HG02763 (cell line): ENCODE measurements at regions not wholly inside any gene's neighbourhood (a gene's known extent, or its start where the extent isn't known, plus 50 kb on each side); places are given as distances from the start of the nearest gene placed in this dataset.
"Not testable (repeated sequence)": the region's sequence is repeated elsewhere in the genome, so short reads cannot be mapped to it uniquely, and the experiment has no call there.

Experiments used
- ATAC-seq: cut with Tn5 transposase; IDR thresholded peaks from one replicate; pipeline ENCODE4 v1.9.1; 2021; ENCODE audit warnings: mild to moderate bottlenecking, moderate library complexity; ENCODE audit not compliant: unreplicated experiment

GRCh38 chr18:59038295-59039039, 101.2 kb upstream of the SEC11C start:
- ATAC-seq, result no peak

- ATAC-seq, result not testable (repeated sequence)
Observed at GRCh38 chr18:59039040-59039320, 100.7 kb upstream of the SEC11C start.

DNA sequence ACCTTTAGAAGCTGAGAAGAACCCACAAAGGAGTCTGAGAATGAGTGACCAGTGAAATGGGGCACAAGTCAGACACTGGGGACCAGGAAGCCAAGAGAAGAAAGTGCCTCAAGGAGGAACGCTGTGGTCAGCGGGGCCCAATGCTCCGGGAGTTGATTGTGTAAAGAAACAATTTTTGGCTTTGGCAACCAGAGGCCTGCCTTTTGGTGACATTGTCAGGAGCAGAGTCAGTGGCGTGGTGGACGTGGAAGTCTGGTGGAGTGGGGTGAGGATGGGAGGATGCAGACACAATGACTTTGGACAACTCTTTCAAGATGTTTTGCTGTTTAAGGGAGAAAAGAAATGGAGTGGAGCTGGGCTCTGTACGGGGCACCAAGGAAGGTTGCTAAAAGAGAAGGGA, 100.2 kb upstream of the SEC11C start:
- ATAC-seq, result no peak

DNA sequence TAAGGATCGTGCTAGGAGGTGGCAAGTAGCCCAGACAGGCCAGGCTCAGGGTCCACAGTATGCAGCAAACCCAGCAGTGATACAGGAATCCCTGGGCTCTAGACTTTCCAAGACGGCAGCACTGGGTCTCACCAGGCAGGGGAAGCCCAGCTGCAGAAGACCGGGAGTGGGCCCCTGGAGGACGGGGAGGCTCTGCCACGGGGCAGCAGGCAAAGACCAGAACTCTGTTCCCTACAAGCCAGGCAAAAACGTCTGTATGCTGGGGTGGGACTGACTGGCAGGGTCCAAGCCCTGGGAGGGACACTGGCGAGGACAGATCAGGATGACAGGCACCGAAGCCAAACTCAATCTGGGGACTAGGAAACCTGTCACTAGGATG, 98.9 kb upstream of the SEC11C start:
- ATAC-seq, result no peak

DNA sequence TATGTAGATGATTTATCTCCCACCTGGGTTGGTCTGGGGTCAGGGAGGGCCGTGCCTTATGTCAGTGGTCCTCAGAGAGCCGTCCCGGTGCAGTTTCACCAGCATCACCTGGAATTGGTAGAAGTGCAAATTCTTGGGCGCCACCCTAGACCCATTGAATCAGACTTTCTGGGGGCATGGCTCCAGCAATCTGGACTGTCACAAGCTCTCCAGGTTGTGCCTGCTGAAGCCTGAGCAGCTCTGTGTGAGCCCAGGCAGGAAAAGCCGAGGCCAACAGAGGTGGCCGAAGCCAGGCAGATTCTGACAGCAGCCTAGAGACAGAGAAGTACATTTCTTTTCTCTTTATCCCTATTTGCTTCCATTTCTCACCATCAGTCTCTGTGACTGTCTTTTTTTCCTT, 98.4 kb upstream of the SEC11C start:
- no peak for ATAC-seq

GRCh38 chr18:59041819-59042815, 97.6 kb upstream of the SEC11C start:
- ATAC-seq, result no peak

DNA sequence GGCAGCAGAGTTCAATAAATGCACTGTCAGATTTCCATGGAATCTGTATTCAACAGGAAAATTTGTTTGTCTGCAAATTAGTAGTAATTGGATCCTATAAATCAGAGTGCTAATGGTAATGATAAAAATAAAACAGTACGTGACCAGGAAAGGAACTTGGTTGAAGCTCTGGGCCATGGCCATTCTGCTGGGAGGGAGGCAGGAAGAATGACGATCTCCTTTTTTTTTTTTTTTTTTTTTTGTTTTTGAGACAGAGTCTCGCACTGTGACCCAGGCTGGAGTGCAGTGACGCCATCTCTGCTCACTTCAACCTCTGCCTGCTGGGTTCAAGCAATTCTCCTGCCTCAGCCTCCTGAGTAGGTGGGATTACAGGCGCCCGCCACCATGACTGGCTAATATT, 94.8 kb upstream of the SEC11C start:
- no peak for ATAC-seq

- no peak for ATAC-seq
Observed at GRCh38 chr18:59047321-59048047, 92.2 kb upstream of the SEC11C start.

GRCh38 chr18:59048048-59048363, 91.7 kb upstream of the SEC11C start:
- no peak for ATAC-seq

DNA sequence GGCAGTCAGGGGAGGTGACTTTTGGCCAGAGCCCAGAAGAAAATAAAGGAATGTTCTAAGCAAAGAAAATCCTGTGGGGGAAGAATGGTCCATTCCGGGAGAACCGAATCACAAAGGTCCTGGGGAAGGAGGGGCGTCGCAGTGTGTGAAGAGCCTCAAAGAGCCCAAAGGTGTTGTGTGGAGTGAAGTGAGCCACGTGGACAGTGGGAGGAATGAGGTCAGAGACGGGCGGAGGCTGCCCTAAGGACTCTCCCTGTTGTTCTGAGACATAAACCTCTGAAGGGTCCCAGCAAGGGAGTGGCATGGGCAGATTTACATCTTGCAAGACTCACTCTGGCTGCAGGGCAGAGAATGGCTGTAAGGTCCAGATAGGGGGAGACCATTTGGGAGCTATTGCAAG, 91.3 kb upstream of the SEC11C start:
- no peak for ATAC-seq

- no peak for ATAC-seq
Observed at GRCh38 chr18:59049721-59050660, 89.7 kb upstream of the SEC11C start.

GRCh38 chr18:59050661-59051057, 89.0 kb upstream of the SEC11C start:
- no peak for ATAC-seq

DNA sequence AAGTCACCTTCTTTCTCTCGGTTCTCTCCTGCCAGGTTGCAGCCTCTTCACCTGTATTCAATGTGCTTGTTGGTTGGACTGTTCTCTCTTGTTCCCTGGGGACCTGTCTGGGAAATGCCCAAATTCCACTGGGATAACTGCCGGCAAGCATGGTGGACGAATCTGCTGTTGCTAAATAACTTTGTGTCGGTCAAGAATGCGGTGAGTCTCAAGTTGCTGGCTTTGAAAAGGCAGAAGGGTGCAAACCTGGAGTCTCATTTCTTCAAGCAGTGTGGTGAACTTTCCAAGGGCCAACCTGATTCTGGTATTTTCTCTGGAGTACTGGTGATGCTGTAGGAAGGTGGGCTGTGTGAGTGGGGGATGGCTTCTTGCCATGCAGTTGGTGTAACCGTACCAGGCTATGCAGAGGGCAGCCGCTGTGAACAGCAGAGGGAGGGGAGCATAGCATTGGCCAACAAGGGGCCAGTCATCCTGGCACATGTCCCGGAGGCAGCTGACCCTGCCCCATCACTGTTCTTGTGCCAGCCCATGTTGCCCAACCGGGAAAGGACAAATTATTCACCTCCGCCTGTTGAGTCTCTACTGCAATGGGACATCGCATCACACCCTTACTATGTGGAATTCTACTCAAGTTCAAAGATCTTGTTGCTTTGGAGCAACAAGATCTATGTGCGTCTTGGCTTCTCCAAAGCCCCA, 88.1 kb upstream of the SEC11C start:
- ATAC-seq, result no peak

DNA sequence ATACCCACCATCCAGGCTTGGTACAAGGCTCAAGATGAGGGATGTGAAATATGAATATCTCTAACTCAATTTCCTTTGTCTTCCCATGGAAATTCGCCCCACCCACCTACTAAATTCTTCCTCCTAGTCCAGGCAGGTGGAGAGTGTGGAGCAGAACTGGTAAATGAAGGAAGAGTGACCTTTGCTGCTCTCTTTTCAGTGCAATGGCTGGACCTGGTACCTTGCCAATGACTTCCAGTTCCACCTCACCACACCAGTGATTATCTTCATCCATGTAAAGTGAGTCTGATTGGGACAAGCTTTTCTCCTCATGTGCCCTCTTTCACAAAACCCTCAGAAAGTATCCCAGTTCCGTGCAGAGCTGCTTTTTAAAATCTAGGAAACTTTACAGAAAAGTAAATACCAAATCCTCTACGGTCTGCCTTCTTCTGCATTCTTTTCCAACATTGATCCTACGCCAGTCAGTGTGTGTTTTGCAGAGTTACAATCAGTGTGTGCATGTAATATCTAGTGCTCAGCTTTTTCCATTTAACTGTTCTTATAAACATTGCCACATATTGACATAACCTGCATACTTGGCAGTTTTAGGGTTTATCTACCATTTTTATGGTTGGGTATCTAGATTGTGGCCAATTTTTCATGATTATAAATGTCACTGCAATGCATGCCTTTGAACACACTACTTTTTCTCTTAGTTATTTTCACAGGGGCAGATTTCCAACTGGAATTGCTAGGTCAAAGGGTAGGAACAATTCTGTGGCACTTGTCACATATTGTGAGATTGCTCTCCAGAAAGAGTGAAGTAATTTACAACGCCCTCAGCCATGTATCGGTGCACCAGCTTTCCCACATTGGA, 86.5 kb upstream of the SEC11C start:
- no peak for ATAC-seq

GRCh38 chr18:59054496-59055287, 85.0 kb upstream of the SEC11C start:
- no peak for ATAC-seq

DNA sequence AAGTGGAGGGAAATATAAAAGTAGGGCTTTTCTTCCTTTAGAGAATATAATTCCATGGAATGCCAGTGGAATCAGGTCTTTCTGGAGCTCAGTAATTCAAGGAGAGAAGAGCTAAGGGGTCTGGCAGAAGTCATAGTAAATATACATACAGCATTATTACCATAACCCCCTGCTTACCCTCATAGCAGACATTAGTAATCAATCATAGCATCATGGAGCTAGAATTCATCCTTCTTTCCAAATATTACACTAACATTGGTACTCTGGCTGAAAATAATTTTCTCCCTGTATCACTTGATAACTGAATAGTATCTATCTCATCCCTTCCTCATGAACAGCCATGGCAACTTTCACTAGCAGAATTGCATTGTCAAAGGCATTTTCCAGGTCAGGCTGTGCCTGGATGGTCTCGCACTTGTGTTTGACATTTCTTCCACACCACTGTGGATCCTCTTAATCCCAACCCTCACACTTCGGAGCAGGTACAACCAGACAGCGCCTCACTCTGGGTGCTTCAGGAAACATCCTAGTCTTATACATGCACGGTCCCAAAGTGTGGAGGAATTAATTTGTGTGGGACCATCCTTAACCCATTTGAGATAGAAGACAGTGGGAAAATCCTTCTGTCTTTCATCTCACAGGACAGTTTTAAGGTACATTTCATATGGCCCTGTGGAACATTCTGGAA, 84.2 kb upstream of the SEC11C start:
- ATAC-seq, result no peak

GRCh38 chr18:59056706-59057492, 82.8 kb upstream of the SEC11C start:
- ATAC-seq, result no peak
